Spleen (tissue), 7 donors: ENCODE measurements at regions not wholly inside any gene's neighbourhood (a gene's known extent, or its start where the extent isn't known, plus 50 kb on each side); places are given as distances from the start of the nearest gene placed in this dataset.

ENCODE experiments used
- CTCF ChIP-seq, 11 experiments: fragments of 200-600 bp in 7 of 11; fragments of 450-650 bp in 4 of 11; sonication (generic) in 4 of 11; IDR thresholded peaks in 8 of 11; conservative IDR thresholded peaks in 3 of 11; 1 replicate in 7 of 11; 2 replicates in 4 of 11; pipeline versions ENCODE4 v1.4.0 to v1.8.0; 2016 to 2021; ENCODE audit warnings: antibody characterized with exemption in 11 of 11, inconsistent platforms in 4 of 11, mild to moderate bottlenecking in 1 of 11
- POLR2A ChIP-seq, 3 donors: fragments of 450-650 bp; IDR thresholded peaks; one replicate each; pipeline ENCODE4 v1.5.1; 2017; ENCODE audit warnings: antibody characterized with exemption in 3 of 3, mild to moderate bottlenecking in 1 of 3
- POLR2AphosphoS5 ChIP-seq, 3 donors: sonication (generic); formaldehyde crosslinking; IDR thresholded peaks; one replicate each; pipeline ENCODE4 v1.5.1; 2017; ENCODE audit warnings: antibody characterized with exemption in 3 of 3
- donor health status: DM: no; HTN: no; CAD: no; lungs with moderate emphysema.
- donor health status: DM: no; HTN: no; CAD: no.
- donor health status: DM: no; HTN: no; CAD: no.

GRCh38 chr10:81704596-81704995 lies 170.4 kb upstream of the NRG3 start:
- TF ChIP-seq CTCF (IDR thresholded peaks at IDR 0.05 in 8 of 11, conservative IDR thresholded peaks at IDR 0.05 in 3 of 11) (no peak), POLR2A (IDR thresholded peaks at IDR 0.05) (no peak), POLR2AphosphoS5 (IDR thresholded peaks at IDR 0.05) (no peak)
